HG03097 (cell line): ENCODE measurements at regions not wholly inside any gene's neighbourhood (a gene's known extent, or its start where the extent isn't known, plus 50 kb on each side); places are given as distances from the start of the nearest gene placed in this dataset.

Experiments
- ATAC-seq: cut with Tn5 transposase; IDR thresholded peaks from one replicate; pipeline ENCODE4 v1.9.1; 2021; ENCODE audit not compliant: unreplicated experiment, low FRiP score

- ATAC-seq = no peak
These were observed 264.6 kb downstream of the TMEM167A start for GRCh38 chr5:82812575-82812974.

GRCh38 chr5:82811490-82811889 lies 265.7 kb downstream of the TMEM167A start:
- ATAC-seq = no peak

GRCh38 chr5:82809420-82810143 lies 267.6 kb downstream of the TMEM167A start:
- ATAC-seq = no peak

GRCh38 chr5:82808960-82809359 lies 268.2 kb downstream of the TMEM167A start:
- no peak for ATAC-seq

- no peak for ATAC-seq
These were observed 270.2 kb downstream of the TMEM167A start for GRCh38 chr5:82807021-82807420.

- ATAC-seq = no peak
These were observed 270.7 kb downstream of the TMEM167A start for GRCh38 chr5:82806513-82806912.

GRCh38 chr5:82804155-82804690 lies 273.0 kb downstream of the TMEM167A start:
- no peak for ATAC-seq

- peak; percentile 40 for ATAC-seq
These were observed 274.2 kb downstream of the TMEM167A start for GRCh38 chr5:82802954-82803353.

- ATAC-seq = no peak
These were observed 276.4 kb downstream of the TMEM167A start for GRCh38 chr5:82800826-82801225.

- ATAC-seq = no peak
These were observed 277.7 kb downstream of the TMEM167A start for GRCh38 chr5:82799361-82800077.

- no peak for ATAC-seq
These were observed 278.5 kb downstream of the TMEM167A start for GRCh38 chr5:82798676-82799075.

- ATAC-seq = no peak
These were observed 280.4 kb downstream of the TMEM167A start for GRCh38 chr5:82796643-82797416.

GRCh38 chr5:82794876-82795275 lies 282.3 kb downstream of the TMEM167A start:
- no peak for ATAC-seq

GRCh38 chr5:82793808-82794419 lies 283.3 kb downstream of the TMEM167A start:
- no peak for ATAC-seq

GRCh38 chr5:82792096-82792495 lies 285.1 kb downstream of the TMEM167A start:
- ATAC-seq = no peak

GRCh38 chr5:82789095-82789494 lies 288.1 kb downstream of the TMEM167A start:
- no peak for ATAC-seq

GRCh38 chr5:82786748-82787147 lies 290.4 kb downstream of the TMEM167A start:
- no peak for ATAC-seq

- no peak for ATAC-seq
These were observed 291.2 kb downstream of the TMEM167A start for GRCh38 chr5:82785882-82786509.

- no peak for ATAC-seq
These were observed 291.7 kb downstream of the TMEM167A start for GRCh38 chr5:82785456-82785855.

GRCh38 chr5:82784521-82784920 lies 292.7 kb downstream of the TMEM167A start:
- no peak for ATAC-seq
